H1 (cell line): ENCODE measurements at regions not wholly inside any gene's neighbourhood (a gene's known extent, or its start where the extent isn't known, plus 50 kb on each side); places are given as distances from the start of the nearest gene placed in this dataset.

Experiments
- ASH2L ChIP-seq: fragments of 200-600, 300-600 bp; sonication (generic); IDR thresholded peaks from one replicate; pipeline ENCODE4 v1.7.1; 2017; ENCODE audit warnings: low read length
- BACH1 ChIP-seq: IDR thresholded peaks from 2 replicates; pipeline ENCODE4 v1.6.1; 2012; ENCODE audit warnings: low read length, improper control_type of control experiment
- EP300 ChIP-seq, 2 experiments: IDR thresholded peaks; 1 replicate in 1 of 2; 2 replicates in 1 of 2; pipeline ENCODE4 v1.6.1; 2011 to 2012; ENCODE audit warnings: low read depth in 2 of 2, low read length in 2 of 2, mild to moderate bottlenecking in 2 of 2, borderline replicate concordance in 1 of 2, inconsistent platforms in 1 of 2, moderate library complexity in 1 of 2
- GABPA ChIP-seq: IDR thresholded peaks from 2 replicates; pipeline ENCODE4 v1.6.1; 2011; ENCODE audit warnings: mild to moderate bottlenecking, low read length, moderate library complexity, borderline replicate concordance; ENCODE audit not compliant: insufficient read depth
- JUN ChIP-seq: IDR thresholded peaks from 2 replicates; pipeline ENCODE4 v1.6.1; 2011; ENCODE audit warnings: low read depth, mild to moderate bottlenecking, improper control_type of control experiment, low read length
- JUND ChIP-seq: IDR thresholded peaks from 2 replicates; pipeline ENCODE4 v1.6.1; 2011; ENCODE audit warnings: mild to moderate bottlenecking, improper control_type of control experiment, low read length
- MAFK ChIP-seq: IDR thresholded peaks from 2 replicates; pipeline ENCODE4 v1.6.1; 2012; ENCODE audit warnings: low read depth, mild to moderate bottlenecking, improper control_type of control experiment, low read length
- MAX ChIP-seq: IDR thresholded peaks from 2 replicates; pipeline ENCODE4 v1.6.1; 2012; ENCODE audit warnings: inconsistent platforms
- POLR2A ChIP-seq, 2 experiments: IDR thresholded peaks; 1 replicate in 1 of 2; 2 replicates in 1 of 2; pipeline ENCODE4 v1.6.1; 2011; ENCODE audit warnings: low read depth in 2 of 2, low read length in 2 of 2, mild to moderate bottlenecking in 2 of 2; ENCODE audit errors: control extremely low read depth in 1 of 2
- POLR2AphosphoS5 ChIP-seq: IDR thresholded peaks from 2 replicates; pipeline ENCODE4 v1.6.1; 2011; ENCODE audit warnings: low read depth, low read length
- RBBP5 ChIP-seq: IDR thresholded peaks from 2 replicates; pipeline ENCODE4 v1.7.1; 2012; ENCODE audit warnings: low read depth, mild to moderate bottlenecking, inconsistent platforms, low read length, moderate library complexity, borderline replicate concordance
- RFX5 ChIP-seq: IDR thresholded peaks from 2 replicates; pipeline ENCODE4 v1.6.1; 2011; ENCODE audit warnings: low read depth, low read length, improper control_type of control experiment, borderline replicate concordance
- TF ChIP-seq, protein P1 (sequence below), 3 experiments: IDR thresholded peaks; 1 replicate in 2 of 3; 2 replicates in 1 of 3; pipeline versions ENCODE4 v1.5.1 to v1.6.1; 2011; ENCODE audit warnings: low read length in 3 of 3, mild to moderate bottlenecking in 3 of 3, inconsistent platforms in 2 of 3, low read depth in 1 of 3, moderate library complexity in 1 of 3; ENCODE audit not compliant: insufficient read depth in 1 of 3; ENCODE audit errors: control extremely low read depth in 1 of 3

DNA sequence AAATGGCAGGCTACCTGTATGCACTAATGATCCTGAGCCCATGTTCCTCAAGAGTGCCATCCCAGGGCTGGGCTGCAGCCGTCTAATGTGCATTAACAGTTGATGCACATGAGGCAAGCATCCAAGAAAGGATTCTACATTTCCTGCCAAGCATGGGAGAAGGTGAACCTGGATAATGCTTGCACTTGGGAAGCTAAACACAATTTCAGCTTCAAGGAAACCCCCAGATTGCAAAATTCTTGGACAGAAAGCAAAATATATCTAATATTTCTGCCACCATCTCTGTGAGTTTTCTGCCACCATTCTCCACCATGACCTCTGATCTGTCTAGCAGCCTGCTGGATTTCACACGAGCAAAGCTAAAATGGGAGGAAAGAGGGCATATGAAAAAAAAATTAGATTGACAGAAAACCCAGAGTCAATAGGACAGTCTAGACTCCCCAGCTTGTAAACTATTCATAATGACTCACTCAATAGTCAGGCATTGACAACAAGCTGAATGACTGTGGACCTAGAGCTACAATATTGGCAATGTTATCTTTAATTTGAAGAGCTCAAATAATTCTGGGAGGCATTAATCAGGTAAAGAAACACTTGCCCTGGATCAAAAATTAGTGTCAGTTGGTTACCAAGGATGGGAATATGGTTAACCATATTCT lies 91.9 kb upstream of the BCL2L14 start:
- TF ChIP-seq, protein P1, sequence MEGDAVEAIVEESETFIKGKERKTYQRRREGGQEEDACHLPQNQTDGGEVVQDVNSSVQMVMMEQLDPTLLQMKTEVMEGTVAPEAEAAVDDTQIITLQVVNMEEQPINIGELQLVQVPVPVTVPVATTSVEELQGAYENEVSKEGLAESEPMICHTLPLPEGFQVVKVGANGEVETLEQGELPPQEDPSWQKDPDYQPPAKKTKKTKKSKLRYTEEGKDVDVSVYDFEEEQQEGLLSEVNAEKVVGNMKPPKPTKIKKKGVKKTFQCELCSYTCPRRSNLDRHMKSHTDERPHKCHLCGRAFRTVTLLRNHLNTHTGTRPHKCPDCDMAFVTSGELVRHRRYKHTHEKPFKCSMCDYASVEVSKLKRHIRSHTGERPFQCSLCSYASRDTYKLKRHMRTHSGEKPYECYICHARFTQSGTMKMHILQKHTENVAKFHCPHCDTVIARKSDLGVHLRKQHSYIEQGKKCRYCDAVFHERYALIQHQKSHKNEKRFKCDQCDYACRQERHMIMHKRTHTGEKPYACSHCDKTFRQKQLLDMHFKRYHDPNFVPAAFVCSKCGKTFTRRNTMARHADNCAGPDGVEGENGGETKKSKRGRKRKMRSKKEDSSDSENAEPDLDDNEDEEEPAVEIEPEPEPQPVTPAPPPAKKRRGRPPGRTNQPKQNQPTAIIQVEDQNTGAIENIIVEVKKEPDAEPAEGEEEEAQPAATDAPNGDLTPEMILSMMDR (IDR thresholded peaks at IDR 0.05; ENCODE audit: control extremely low read depth in 1 of 3, insufficient read depth in 1 of 3, low read depth in 1 of 3, low read length in 3 of 3): no peak
- TF ChIP-seq JUN: no peak
- no peak for TF ChIP-seq GABPA
- no peak for TF ChIP-seq MAFK
- TF ChIP-seq POLR2AphosphoS5: no peak
- no peak for TF ChIP-seq RFX5
- no peak for TF ChIP-seq ASH2L
- TF ChIP-seq JUND: no peak
- no peak for TF ChIP-seq EP300 (IDR thresholded peaks at IDR 0.05; ENCODE audit: borderline replicate concordance in 1 of 2, low read depth in 2 of 2, low read length in 2 of 2)
- TF ChIP-seq RBBP5: no peak
- no peak for TF ChIP-seq MAX
- no peak for TF ChIP-seq POLR2A (IDR thresholded peaks at IDR 0.05; ENCODE audit: control extremely low read depth in 1 of 2, low read depth in 2 of 2, low read length in 2 of 2)
- no peak for TF ChIP-seq BACH1
